ENCODE measurements at regions not wholly inside any gene's neighbourhood (a gene's known extent, or its start where the extent isn't known, plus 50 kb on each side); places are given as distances from the start of the nearest gene placed in this dataset.

GRCh38 chr15:77795446-77795845 lies 162.7 kb upstream of the LINGO1 start:
- TF ChIP-seq CTCF (IDR thresholded peaks at IDR 0.05) (no peak), POLR2AphosphoS5 (IDR thresholded peaks at IDR 0.05) (no peak)
